ENCODE measurements at regions not wholly inside any gene's neighbourhood (a gene's known extent, or its start where the extent isn't known, plus 50 kb on each side); places are given as distances from the start of the nearest gene placed in this dataset.

DNA sequence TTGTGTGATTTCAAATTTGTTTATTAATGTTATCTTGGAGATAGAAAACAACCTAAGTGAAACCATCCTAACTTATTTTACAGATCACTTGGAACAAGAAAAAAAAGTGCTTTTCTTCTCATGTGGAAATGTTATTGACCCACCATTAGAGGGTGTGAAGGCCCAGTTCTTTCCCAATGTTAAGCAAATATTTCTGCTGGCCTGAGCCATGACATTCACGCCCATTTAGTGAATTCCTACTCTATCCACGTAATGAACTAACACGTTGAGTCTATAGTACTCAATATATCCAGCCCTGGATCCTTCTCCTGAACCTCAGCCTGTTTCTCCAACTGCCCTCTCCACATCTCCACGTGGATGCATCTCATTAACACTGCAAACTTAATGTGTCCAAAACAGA is 180.6 kb upstream of the ZFP64 start:
- TF ChIP-seq, protein P1, sequence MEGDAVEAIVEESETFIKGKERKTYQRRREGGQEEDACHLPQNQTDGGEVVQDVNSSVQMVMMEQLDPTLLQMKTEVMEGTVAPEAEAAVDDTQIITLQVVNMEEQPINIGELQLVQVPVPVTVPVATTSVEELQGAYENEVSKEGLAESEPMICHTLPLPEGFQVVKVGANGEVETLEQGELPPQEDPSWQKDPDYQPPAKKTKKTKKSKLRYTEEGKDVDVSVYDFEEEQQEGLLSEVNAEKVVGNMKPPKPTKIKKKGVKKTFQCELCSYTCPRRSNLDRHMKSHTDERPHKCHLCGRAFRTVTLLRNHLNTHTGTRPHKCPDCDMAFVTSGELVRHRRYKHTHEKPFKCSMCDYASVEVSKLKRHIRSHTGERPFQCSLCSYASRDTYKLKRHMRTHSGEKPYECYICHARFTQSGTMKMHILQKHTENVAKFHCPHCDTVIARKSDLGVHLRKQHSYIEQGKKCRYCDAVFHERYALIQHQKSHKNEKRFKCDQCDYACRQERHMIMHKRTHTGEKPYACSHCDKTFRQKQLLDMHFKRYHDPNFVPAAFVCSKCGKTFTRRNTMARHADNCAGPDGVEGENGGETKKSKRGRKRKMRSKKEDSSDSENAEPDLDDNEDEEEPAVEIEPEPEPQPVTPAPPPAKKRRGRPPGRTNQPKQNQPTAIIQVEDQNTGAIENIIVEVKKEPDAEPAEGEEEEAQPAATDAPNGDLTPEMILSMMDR (IDR thresholded peaks at IDR 0.05 in 8 of 11, conservative IDR thresholded peaks at IDR 0.05 in 3 of 11), result no peak
- TF ChIP-seq POLR2AphosphoS5 (IDR thresholded peaks at IDR 0.05) (no peak), POLR2A (IDR thresholded peaks at IDR 0.05) (no peak)

All from spleen (tissue), 7 donors.